Activated CD4-positive, alpha-beta T cell treated with anti-CD3 and anti-CD28 coated beads for 36 hours (primary cell): ENCODE measurements at regions not wholly inside any gene's neighbourhood (a gene's known extent, or its start where the extent isn't known, plus 50 kb on each side); places are given as distances from the start of the nearest gene placed in this dataset.

ENCODE experiments used
- ATAC-seq: fragments of 200-7000 bp; cut with Tn5 transposase; one replicate; pipeline ENCODE4 v1.10.0; 2021; ENCODE audit warnings: mild to moderate bottlenecking, moderate library complexity
- CTCF ChIA-PET: fragments of 350-600 bp; sonication (Branson Sonifier 250); formaldehyde crosslinking; loops from one replicate; lab custom pipeline; 2021; ENCODE audit warnings: antibody characterized with exemption; lab: Charles Lee
- POLR2A ChIA-PET: fragments of 350-600 bp; sonication (Branson Sonifier 250); formaldehyde crosslinking; loops from one replicate; lab custom pipeline; 2021; ENCODE audit warnings: antibody characterized with exemption, inconsistent platforms; lab: Charles Lee
- DNase-seq: peaks from one replicate; pipeline ENCODE4 v3.0.0-alpha.2; 2020
- H3K27ac Mint-ChIP-seq: one replicate; pipeline ENCODE4 v1.8.0; 2021; ENCODE audit warnings: mixed read lengths
- H3K27me3 Mint-ChIP-seq: one replicate; pipeline ENCODE4 v1.8.0; 2021; ENCODE audit warnings: mixed read lengths
- H3K36me3 Mint-ChIP-seq: one replicate; pipeline ENCODE4 v1.8.0; 2021; ENCODE audit warnings: low read depth, mixed read lengths
- H3K4me1 Mint-ChIP-seq: one replicate; pipeline ENCODE4 v1.8.0; 2021; ENCODE audit warnings: mixed read lengths
- H3K4me3 Mint-ChIP-seq: one replicate; pipeline ENCODE4 v1.8.0; 2021; ENCODE audit warnings: mild to moderate bottlenecking, moderate library complexity, mixed read lengths
- H3K9me3 Mint-ChIP-seq: one replicate; pipeline ENCODE4 v1.8.0; 2021; ENCODE audit warnings: low read depth, mixed read lengths
- intact Hi-C, 2 experiments: fragments of 100-400 bp; cut with DNase I in 1 of 2; cut with micrococcal nuclease in 1 of 2; formaldehyde crosslinking; loops; one replicate each; pipeline versions ENCODE4 v1.14.2 to v1.15.1; 2022 to 2024; cut with DNase I, micrococcal nuclease

DNA sequence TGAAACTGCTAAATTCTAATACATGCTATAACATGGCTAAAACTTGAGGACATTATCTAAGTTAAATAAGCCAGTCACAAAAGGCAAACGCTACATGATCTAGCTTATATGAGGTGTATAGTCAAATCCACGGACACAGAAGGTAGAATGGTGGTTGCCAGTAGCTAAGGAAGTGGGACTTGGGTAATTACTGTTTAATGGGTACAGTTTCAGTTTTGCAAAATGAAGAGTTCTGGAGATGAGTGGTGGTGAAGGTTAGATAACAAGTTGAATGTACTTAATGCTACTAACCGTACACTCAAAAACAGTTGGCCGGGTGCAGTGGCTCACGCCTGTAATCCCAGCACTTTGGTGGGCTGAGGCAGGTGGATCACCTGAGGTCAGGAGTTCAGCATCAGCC is 644.5 kb upstream of the DIPK2B start:
- intact Hi-C loops = no loop called here
- no peak overlapping the region for H3K27ac Mint-ChIP-seq
- H3K36me3 Mint-ChIP-seq = peaks cover 77% of the 10 kb centered on the region
- CTCF ChIA-PET = no interaction called here
- peaks cover 52% of the 10 kb centered on the region for H3K4me1 Mint-ChIP-seq
- H3K4me3 Mint-ChIP-seq = peak overlapping the region; percentile 28
- ATAC-seq (peak; percentile 45), DNase-seq (no peak)
- H3K9me3 Mint-ChIP-seq = no peaks in the 10 kb centered on the region
- no peaks in the 10 kb centered on the region for H3K27me3 Mint-ChIP-seq
- POLR2A ChIA-PET = interaction anchor here (1.0 kb wide), 1 partner anchor 21 kb away, joined by 3 read pairs; no protein-coding TSS in a partner anchor

DNA sequence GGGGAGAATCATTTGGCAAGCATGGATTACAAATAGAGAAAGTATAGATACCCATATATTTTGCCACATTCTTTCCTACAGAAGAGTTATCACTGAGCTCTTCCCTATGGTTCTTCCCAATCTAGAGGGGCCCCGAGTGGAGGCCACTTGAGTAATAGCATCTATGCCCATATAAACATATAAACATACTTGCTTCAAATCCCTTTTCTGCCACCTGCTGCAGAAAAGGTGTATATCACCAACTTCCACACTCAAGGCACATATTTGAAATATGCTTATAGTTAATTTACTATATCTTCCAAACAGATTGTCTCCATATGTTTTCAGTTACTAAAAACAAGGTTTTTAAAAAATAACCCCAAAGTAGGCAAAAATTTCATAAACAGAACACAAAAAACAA is 642.8 kb upstream of the DIPK2B start:
- peaks cover 54% of the 10 kb centered on the region for H3K4me1 Mint-ChIP-seq
- ChIA-PET CTCF (interaction anchor here (0.7 to 1.5 kb wide), 2 partner anchors 37 to 48 kb away, joined by 4 to 6 read pairs; no protein-coding TSS in a partner anchor), POLR2A (interaction anchor here (1.2 kb wide), 1 partner anchor 85 kb away, joined by 4 read pairs; no protein-coding TSS in a partner anchor)
- DNase-seq (no peak), ATAC-seq (no peak)
- H3K27me3 Mint-ChIP-seq = no peaks in the 10 kb centered on the region
- no peaks in the 10 kb centered on the region for H3K9me3 Mint-ChIP-seq
- peaks cover 69% of the 10 kb centered on the region for H3K36me3 Mint-ChIP-seq
- peak overlapping the region; percentile 77 for H3K27ac Mint-ChIP-seq
- H3K4me3 Mint-ChIP-seq = peak overlapping the region; percentile 36
- intact Hi-C loops = loop anchor here (2.0 kb wide), 2 partner anchors 19 to 43 kb away; no protein-coding TSS in a partner anchor

DNA sequence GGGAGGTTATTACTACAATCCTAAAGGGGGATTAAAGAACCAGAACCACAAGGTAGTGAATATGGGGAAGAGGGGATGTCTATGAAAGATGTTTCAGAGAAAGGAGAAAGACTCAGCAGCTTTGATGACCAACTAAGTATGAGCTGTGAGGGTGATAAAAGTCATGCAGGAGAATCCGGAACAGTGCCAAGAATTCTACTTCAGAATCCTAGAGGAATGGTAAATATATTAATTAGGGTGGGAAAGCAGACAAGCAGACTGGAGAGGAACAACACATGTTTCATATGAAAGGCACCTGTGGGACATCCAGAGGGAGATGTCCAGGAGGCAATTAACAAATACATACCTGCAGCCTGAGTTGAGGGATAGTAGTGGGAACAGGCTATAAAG is 642.2 kb upstream of the DIPK2B start:
- peak overlapping the region; percentile 77 for H3K27ac Mint-ChIP-seq
- DNase-seq (no peak), ATAC-seq (no peak)
- intact Hi-C loops = loop anchor here (2.0 kb wide), 2 partner anchors 18 to 42 kb away; no protein-coding TSS in a partner anchor
- no peaks in the 10 kb centered on the region for H3K27me3 Mint-ChIP-seq
- POLR2A ChIA-PET = interaction anchor here (1.2 to 1.3 kb wide), 2 partner anchors 35 to 84 kb away, joined by 3 to 4 read pairs; no protein-coding TSS in a partner anchor
- CTCF ChIA-PET = interaction anchor here (0.6 to 1.5 kb wide), 4 partner anchors 34 to 551 kb away, joined by 4 to 6 read pairs (median 4); no protein-coding TSS in a partner anchor
- H3K9me3 Mint-ChIP-seq = no peaks in the 10 kb centered on the region
- peak overlapping the region; percentile 36 for H3K4me3 Mint-ChIP-seq
- H3K36me3 Mint-ChIP-seq = peaks cover 67% of the 10 kb centered on the region
- peaks cover 50% of the 10 kb centered on the region for H3K4me1 Mint-ChIP-seq

DNA sequence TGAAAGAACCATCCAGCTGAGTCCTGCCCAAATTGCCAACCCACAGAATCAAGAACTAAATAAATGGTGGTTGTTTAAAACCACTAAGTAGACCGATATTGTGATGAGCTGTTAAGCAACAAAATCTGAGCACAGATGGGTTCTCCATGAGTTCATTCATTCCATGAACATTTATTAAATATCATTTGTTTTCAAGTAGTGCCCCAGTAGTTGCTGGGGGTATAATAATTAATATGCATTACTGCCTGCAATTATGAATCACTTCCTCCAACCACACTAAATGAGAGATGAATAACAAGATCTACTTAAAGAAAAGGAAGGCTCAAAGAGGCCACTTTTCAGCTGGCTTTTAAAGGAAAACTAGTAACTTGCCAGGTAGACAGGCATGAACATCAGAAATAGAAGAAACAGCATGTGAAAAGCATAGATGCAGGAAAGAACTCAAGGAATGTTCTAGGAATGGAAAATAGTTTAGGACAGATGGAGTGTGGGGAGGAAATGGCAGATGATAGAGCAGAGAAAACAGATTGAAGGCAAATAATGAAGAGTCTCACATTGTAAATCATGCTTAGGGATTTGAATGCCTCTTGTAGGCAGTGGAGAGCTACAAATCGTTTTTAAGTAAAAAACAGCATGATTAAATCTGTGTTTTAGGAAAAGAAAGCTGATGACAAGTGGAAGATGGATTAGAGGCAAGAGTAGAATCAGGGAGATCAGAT is 641.7 kb upstream of the DIPK2B start:
- ATAC-seq (peak; percentile 8), DNase-seq (no peak)
- Mint-ChIP-seq H3K27me3 (no peaks in the 10 kb centered on the region), H3K9me3 (no peaks in the 10 kb centered on the region), H3K4me1 (peaks cover 47% of the 10 kb centered on the region), H3K36me3 (peaks cover 67% of the 10 kb centered on the region), H3K4me3 (peak overlapping the region; percentile 36), H3K27ac (peak overlapping the region; percentile 77)
- intact Hi-C loops = loop anchor here (2.0 kb wide), 2 partner anchors 18 to 42 kb away; no protein-coding TSS in a partner anchor
- CTCF ChIA-PET = interaction anchor here (0.6 to 1.5 kb wide), 3 partner anchors 34 to 552 kb away, joined by 4 to 5 read pairs (median 4); no protein-coding TSS in a partner anchor
- POLR2A ChIA-PET = interaction anchor here (1.3 kb wide), 1 partner anchor 34 kb away, joined by 3 read pairs; no protein-coding TSS in a partner anchor

DNA sequence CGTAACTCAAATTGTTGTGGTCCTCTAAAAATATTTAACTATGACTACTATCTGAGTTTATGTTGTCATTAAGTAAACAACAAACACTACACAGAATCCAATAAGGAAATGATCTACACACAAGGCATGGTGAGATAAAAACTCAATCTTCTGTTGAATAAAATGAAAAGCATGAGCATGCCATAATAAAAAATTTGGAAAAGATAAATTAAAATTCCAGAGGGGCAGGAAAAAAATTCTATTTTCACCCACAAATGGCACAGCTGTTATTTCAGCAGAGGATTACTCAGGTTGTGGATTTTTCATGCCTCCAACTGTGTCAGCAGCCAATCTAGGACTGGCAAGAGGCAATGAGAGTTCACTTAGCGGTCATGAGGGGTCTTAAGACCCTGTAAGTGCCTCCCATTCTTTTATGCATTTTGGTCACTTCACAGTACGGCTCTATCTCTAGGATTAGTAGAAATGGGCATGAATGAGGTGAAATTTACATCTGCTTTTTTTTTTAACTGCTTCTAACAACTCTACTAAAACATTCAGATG is 639.8 kb upstream of the DIPK2B start:
- ChIA-PET POLR2A (no interaction called here), CTCF (no interaction called here)
- Mint-ChIP-seq H3K27me3 (no peaks in the 10 kb centered on the region), H3K4me3 (no peak overlapping the region), H3K4me1 (peaks cover 39% of the 10 kb centered on the region), H3K36me3 (peaks cover 53% of the 10 kb centered on the region), H3K27ac (peak overlapping the region; percentile 73), H3K9me3 (no peaks in the 10 kb centered on the region)
- ATAC-seq = no peak
- intact Hi-C loops = no loop called here
- DNase-seq = no peak

DNA sequence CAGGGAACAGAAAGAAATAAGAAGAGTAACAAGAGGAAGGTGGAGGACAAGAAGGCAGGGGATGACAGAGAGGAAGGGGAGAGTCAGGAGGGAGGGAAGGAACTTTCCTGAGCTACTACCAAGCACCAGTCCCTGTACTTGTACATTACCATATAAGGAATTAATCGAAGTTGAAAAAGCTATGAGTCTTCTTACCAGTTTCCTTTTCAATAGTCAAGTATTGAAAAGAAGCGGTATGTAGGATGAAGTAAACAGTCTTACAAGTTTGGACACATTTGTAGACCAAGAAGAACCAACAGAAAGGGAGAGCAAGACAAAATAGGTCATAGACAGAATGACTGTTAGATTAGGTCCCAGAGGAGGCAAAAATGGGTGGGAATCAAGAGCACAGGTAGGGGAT is 629.7 kb upstream of the DIPK2B start:
- intact Hi-C loops = no loop called here
- peak; percentile 83 for ATAC-seq

DNA sequence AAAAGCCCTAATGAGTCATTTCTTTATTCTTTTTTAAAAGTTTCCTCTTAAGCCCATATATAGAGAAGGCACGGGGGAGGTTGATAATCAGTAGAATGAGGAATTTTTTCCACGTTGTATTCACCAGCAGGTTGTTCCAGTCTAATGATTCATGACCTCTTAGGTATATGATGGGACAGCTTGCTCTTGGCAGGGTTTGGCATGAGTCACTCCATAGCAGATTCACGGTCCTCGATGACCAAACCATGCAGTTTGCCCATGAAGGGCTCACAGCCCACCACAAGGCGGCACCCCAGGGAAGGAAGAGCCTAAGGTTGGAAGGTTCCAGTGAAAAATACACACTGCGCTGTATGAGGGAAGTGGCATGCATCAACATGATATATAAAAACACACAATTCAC is 623.8 kb upstream of the DIPK2B start:
- intact Hi-C loops = loop anchor here (1.0 to 2.0 kb wide), 4 partner anchors 16 to 25 kb away; no protein-coding TSS in a partner anchor
- Mint-ChIP-seq H3K4me3 (no peak overlapping the region), H3K4me1 (peaks cover 57% of the 10 kb centered on the region), H3K27ac (peak overlapping the region; percentile 93), H3K9me3 (no peaks in the 10 kb centered on the region), H3K36me3 (peaks cover 58% of the 10 kb centered on the region), H3K27me3 (no peaks in the 10 kb centered on the region)
- ChIA-PET CTCF (interaction anchor here (0.6 to 1.1 kb wide), 4 partner anchors 9 to 551 kb away, joined by 3 to 5 read pairs (median 3); no protein-coding TSS in a partner anchor), POLR2A (interaction anchor here (0.6 to 1.0 kb wide), 4 partner anchors 13 to 55 kb away, joined by 3 to 4 read pairs (median 4); no protein-coding TSS in a partner anchor)
- peak; percentile 96 for ATAC-seq
- peak; percentile 78 for DNase-seq

More for the DNA sequence above, 629.7 kb upstream of the DIPK2B start:
- H3K27me3 Mint-ChIP-seq = no peaks in the 10 kb centered on the region
- ChIA-PET POLR2A (interaction anchor here (0.7 to 1.1 kb wide), 5 partner anchors 19 to 124 kb away, joined by 3 to 4 read pairs (median 3); no protein-coding TSS in a partner anchor), CTCF (no interaction called here)
- peaks cover 59% of the 10 kb centered on the region for H3K36me3 Mint-ChIP-seq
- peaks cover 66% of the 10 kb centered on the region for H3K4me1 Mint-ChIP-seq
- no peaks in the 10 kb centered on the region for H3K9me3 Mint-ChIP-seq
- peak overlapping the region; percentile 55 for H3K4me3 Mint-ChIP-seq
- DNase-seq = no peak
- peak overlapping the region; percentile 94 for H3K27ac Mint-ChIP-seq

DNA sequence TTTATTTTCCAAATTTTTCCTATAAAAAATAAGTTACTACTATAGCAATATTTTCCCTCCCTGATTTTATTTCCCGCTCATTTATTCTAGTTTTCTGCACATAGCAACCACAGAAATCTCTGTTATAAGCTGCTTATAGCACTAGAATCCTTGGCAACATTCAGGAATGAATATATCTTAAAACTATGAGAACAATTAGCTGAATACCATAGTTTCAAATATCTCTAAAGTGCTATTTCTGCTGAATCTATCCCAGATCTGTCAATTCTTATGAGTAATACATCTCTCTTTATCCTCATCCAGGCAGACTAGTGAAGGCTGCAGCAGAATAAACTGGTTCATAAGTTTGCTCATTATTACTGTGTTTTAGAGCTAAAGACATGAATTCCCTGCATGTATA is 622.9 kb upstream of the DIPK2B start:
- Mint-ChIP-seq H3K27ac (no peak overlapping the region), H3K36me3 (peaks cover 59% of the 10 kb centered on the region), H3K9me3 (no peaks in the 10 kb centered on the region), H3K4me3 (no peak overlapping the region), H3K4me1 (peaks cover 57% of the 10 kb centered on the region), H3K27me3 (no peaks in the 10 kb centered on the region)
- POLR2A ChIA-PET = interaction anchor here (0.9 to 1.0 kb wide), 2 partner anchors 15 to 22 kb away, joined by 3 to 4 read pairs; no protein-coding TSS in a partner anchor
- intact Hi-C loops = no loop called here
- DNase-seq (no peak), ATAC-seq (no peak)
- CTCF ChIA-PET = interaction anchor here (1.1 kb wide), 1 partner anchor 552 kb away, joined by 5 read pairs; no protein-coding TSS in a partner anchor

DNA sequence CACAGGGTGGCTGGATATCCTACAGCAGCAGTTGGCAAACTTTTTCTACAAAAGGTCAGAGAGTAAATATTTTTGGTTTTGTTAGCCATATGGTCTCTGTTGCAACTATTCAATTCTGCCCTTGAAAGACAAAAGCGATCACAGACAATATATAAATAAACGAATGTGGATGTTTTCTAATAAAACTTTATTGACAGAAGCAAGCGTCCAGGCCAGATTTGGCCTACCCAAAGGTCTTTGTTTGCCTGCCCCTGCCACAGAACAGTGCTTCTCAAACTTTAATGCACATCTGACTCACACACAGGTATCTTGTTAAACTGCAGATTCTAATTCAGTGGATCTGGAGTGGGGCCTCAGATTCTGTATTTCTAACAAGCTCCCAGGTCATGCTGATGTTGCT is 621.4 kb upstream of the DIPK2B start:
- peaks cover 55% of the 10 kb centered on the region for H3K4me1 Mint-ChIP-seq
- intact Hi-C loops = no loop called here
- peak overlapping the region; percentile 69 for H3K27ac Mint-ChIP-seq
- no peaks in the 10 kb centered on the region for H3K9me3 Mint-ChIP-seq
- no peak for DNase-seq
- no peaks in the 10 kb centered on the region for H3K27me3 Mint-ChIP-seq
- ATAC-seq = no peak
- H3K36me3 Mint-ChIP-seq = peaks cover 59% of the 10 kb centered on the region
- no peak overlapping the region for H3K4me3 Mint-ChIP-seq
- CTCF ChIA-PET = no interaction called here
- POLR2A ChIA-PET = no interaction called here

DNA sequence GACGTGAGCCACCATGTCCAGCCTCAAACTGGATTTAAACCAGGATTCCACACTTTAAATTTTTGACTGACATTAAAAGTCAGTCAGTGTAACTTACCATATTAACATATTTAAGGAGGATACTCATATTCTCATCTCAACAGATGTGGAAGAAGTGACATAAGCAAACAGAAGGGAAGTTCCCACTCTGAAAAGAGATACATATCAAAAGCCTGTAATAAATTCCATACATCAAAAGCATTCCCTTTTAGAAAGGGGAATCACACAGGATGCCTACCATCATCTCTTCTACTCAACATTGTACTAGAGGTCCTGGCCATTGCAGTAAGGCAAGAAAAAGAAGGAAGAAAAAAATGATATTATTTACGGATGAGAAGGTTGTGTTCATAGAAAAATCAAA is 618.2 kb upstream of the DIPK2B start:
- Mint-ChIP-seq H3K27me3 (no peaks in the 10 kb centered on the region), H3K36me3 (peaks cover 62% of the 10 kb centered on the region)
- intact Hi-C loops = no loop called here

DNA sequence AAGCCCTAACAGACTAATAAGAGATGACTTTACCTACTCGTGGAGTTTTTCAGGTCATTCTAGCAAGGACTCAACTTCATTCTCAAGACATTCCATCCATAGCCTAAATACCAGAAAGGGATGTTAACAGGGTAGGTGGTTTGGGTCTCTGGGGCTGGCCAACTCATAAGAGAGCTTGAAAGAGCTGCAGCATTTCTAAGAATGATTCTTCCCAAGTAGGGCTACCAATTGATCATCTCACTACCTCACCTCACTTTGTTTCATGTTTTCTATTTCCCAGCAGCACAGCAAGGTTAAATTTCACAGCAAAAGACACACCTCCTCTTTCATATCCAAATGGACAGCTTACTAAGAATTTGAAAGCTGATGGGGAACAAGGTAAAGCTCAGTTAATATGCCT is 614.8 kb upstream of the DIPK2B start:
- ChIA-PET POLR2A (interaction anchor here (0.6 to 0.9 kb wide), 2 partner anchors 9 to 44 kb away, joined by 3 read pairs; no protein-coding TSS in a partner anchor), CTCF (interaction anchor here (0.7 to 1.2 kb wide), 4 partner anchors 9 to 59 kb away, joined by 3 to 7 read pairs (median 3); no protein-coding TSS in a partner anchor)
- DNase-seq = no peak
- Mint-ChIP-seq H3K27me3 (no peaks in the 10 kb centered on the region), H3K4me1 (peaks cover 67% of the 10 kb centered on the region), H3K36me3 (peaks cover 66% of the 10 kb centered on the region), H3K9me3 (peaks cover 6% of the 10 kb centered on the region), H3K27ac (peak overlapping the region; percentile 74), H3K4me3 (no peak overlapping the region)
- intact Hi-C loops = no loop called here
- ATAC-seq = peak; percentile 54

More for the DNA sequence above, 618.2 kb upstream of the DIPK2B start:
- Mint-ChIP-seq H3K27ac (peak overlapping the region; percentile 80), H3K4me3 (no peak overlapping the region), H3K4me1 (peaks cover 64% of the 10 kb centered on the region), H3K9me3 (peaks cover 6% of the 10 kb centered on the region)
- POLR2A ChIA-PET = no interaction called here
- peak; percentile 40 for ATAC-seq
- DNase-seq = no peak
- CTCF ChIA-PET = no interaction called here
